ENCODE measurements at regions not wholly inside any gene's neighbourhood (a gene's known extent, or its start where the extent isn't known, plus 50 kb on each side); places are given as distances from the start of the nearest gene placed in this dataset.

DNA sequence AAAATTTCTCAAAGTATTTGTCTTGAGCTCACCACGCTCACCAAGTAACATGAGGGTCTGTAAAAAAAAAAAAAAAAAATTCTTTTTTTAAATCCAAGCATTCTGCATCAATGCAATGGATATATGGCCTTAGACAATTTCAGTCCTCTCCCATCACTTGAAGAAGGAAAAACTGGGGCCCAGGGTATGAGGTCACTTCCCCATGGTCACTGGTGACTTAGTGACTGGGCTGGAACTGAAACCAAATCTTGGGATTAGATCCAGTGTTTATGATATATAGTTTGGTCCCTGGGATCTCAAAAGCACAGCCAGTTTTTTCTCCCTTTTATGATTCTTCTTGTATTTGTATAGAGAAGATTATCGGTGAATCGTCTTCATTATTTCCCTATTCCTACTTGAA lies 477.9 kb upstream of the TNP1 start:
- Histone ChIP-seq H3K9me3 (ENCODE audit: insufficient read depth, low read length, severe bottlenecking) (no peaks in the 10 kb centered on the region), H3K27me3 (ENCODE audit: insufficient read depth, low read length, poor library complexity) (peaks cover 21% of the 10 kb centered on the region), H3K79me2 (ENCODE audit: insufficient read depth, low read length) (no peaks in the 10 kb centered on the region), H3K9ac (ENCODE audit: low read depth, low read length) (no peak overlapping the region), H3K4me3 (ENCODE audit: low read depth in 1 of 2, low read length in 2 of 2) (no peak overlapping the region), H4K20me1 (ENCODE audit: insufficient read depth, low read length) (no peaks in the 10 kb centered on the region), H3K27ac (ENCODE audit: low read length) (no peak overlapping the region), H3K36me3 (ENCODE audit: insufficient read depth, low read length) (no peaks in the 10 kb centered on the region), H2AFZ (ENCODE audit: low read depth, low read length) (no peak overlapping the region), H3K4me2 (ENCODE audit: insufficient read depth, low read length) (no peak overlapping the region), H3K4me1 (ENCODE audit: insufficient read depth, low read length) (no peaks in the 10 kb centered on the region)
- DNase-seq (no peak), ATAC-seq (ENCODE audit: insufficient read depth, low read depth) (no peak)
- TF ChIP-seq, protein P1, sequence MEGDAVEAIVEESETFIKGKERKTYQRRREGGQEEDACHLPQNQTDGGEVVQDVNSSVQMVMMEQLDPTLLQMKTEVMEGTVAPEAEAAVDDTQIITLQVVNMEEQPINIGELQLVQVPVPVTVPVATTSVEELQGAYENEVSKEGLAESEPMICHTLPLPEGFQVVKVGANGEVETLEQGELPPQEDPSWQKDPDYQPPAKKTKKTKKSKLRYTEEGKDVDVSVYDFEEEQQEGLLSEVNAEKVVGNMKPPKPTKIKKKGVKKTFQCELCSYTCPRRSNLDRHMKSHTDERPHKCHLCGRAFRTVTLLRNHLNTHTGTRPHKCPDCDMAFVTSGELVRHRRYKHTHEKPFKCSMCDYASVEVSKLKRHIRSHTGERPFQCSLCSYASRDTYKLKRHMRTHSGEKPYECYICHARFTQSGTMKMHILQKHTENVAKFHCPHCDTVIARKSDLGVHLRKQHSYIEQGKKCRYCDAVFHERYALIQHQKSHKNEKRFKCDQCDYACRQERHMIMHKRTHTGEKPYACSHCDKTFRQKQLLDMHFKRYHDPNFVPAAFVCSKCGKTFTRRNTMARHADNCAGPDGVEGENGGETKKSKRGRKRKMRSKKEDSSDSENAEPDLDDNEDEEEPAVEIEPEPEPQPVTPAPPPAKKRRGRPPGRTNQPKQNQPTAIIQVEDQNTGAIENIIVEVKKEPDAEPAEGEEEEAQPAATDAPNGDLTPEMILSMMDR (IDR thresholded peaks at IDR 0.05; ENCODE audit: borderline replicate concordance, extremely low read depth, low read length, poor library complexity, severe bottlenecking), result no peak
- no peak for TF ChIP-seq EZH2 (IDR thresholded peaks at IDR 0.05; ENCODE audit: borderline replicate concordance, low read depth, low read length, severe bottlenecking)

DNA sequence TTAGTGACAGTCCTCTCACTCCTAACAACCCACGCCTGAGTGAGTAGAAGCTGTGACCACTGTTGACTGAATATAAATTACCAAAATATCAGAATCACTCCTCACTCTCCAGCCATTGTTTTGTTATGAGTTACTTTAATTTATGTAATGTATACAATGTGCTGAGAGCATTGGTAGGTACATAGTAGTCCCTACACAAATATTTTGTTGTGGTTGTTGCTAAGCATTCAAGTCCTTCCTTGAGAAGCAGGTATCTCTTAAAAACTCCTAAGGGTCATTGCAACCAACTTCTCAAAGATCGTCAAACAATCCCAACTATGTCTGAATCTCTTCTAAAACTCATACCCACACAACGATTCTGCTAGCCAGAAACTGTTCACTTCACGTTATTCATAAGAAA lies 476.8 kb upstream of the TNP1 start:
- H3K9ac ChIP-seq (ENCODE audit: low read depth, low read length), result no peak overlapping the region
- no peaks in the 10 kb centered on the region for H4K20me1 ChIP-seq (ENCODE audit: insufficient read depth, low read length)
- no peaks in the 10 kb centered on the region for H3K4me1 ChIP-seq (ENCODE audit: insufficient read depth, low read length)
- ATAC-seq (ENCODE audit: insufficient read depth, low read depth) (no peak), DNase-seq (no peak)
- H3K4me3 ChIP-seq (ENCODE audit: low read depth in 1 of 2, low read length in 2 of 2), result no peak overlapping the region
- H3K36me3 ChIP-seq (ENCODE audit: insufficient read depth, low read length), result no peaks in the 10 kb centered on the region
- TF ChIP-seq EZH2 (IDR thresholded peaks at IDR 0.05; ENCODE audit: borderline replicate concordance, low read depth, low read length, severe bottlenecking), result no peak
- TF ChIP-seq, protein P1 (IDR thresholded peaks at IDR 0.05; ENCODE audit: borderline replicate concordance, extremely low read depth, low read length, poor library complexity, severe bottlenecking), result no peak
- H3K4me2 ChIP-seq (ENCODE audit: insufficient read depth, low read length), result no peak overlapping the region
- H3K9me3 ChIP-seq (ENCODE audit: insufficient read depth, low read length, severe bottlenecking), result no peaks in the 10 kb centered on the region
- no peak overlapping the region for H3K27ac ChIP-seq (ENCODE audit: low read length)
- no peaks in the 10 kb centered on the region for H3K79me2 ChIP-seq (ENCODE audit: insufficient read depth, low read length)
- no peak overlapping the region for H2AFZ ChIP-seq (ENCODE audit: low read depth, low read length)
- H3K27me3 ChIP-seq (ENCODE audit: insufficient read depth, low read length, poor library complexity), result peaks cover 21% of the 10 kb centered on the region

DNA sequence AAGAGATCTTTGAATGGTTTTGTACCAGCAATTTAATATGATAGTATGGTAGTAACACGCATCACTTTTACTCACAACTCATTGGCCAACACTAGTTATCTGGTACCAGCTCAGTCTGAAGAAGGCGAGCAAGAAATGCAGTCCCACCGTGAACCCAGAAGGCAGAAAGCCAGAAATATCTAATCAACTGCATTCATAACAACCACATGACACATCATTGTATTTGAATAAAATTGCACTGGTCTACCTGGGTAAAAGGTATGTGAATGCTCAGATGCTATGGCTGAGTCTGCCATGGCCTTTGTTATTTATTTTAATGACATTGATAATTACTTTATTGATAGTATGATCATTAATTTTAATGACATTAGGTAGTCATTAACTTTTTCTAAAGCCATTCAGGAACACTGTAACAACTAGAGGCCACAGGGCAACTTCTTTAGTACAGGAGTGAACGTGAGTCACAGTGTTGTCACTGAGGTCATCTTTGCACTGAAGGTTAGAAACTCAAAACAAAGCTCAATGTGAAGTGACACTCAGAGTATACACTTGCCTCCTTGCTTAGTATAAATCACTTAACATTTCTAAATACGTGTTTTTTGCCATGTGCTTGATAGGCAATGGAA lies 475.6 kb upstream of the TNP1 start:
- H3K9me3 ChIP-seq (ENCODE audit: insufficient read depth, low read length, severe bottlenecking), result no peaks in the 10 kb centered on the region
- H3K79me2 ChIP-seq (ENCODE audit: insufficient read depth, low read length), result no peaks in the 10 kb centered on the region
- DNase-seq, result no peak
- H2AFZ ChIP-seq (ENCODE audit: low read depth, low read length), result no peak overlapping the region
- no peak overlapping the region for H3K27ac ChIP-seq (ENCODE audit: low read length)
- no peaks in the 10 kb centered on the region for H3K36me3 ChIP-seq (ENCODE audit: insufficient read depth, low read length)
- H3K9ac ChIP-seq (ENCODE audit: low read depth, low read length), result no peak overlapping the region
- no peaks in the 10 kb centered on the region for H3K4me1 ChIP-seq (ENCODE audit: insufficient read depth, low read length)
- TF ChIP-seq EZH2 (IDR thresholded peaks at IDR 0.05; ENCODE audit: borderline replicate concordance, low read depth, low read length, severe bottlenecking), result no peak
- TF ChIP-seq, protein P1 (IDR thresholded peaks at IDR 0.05; ENCODE audit: borderline replicate concordance, extremely low read depth, low read length, poor library complexity, severe bottlenecking), result no peak
- no peak overlapping the region for H3K4me3 ChIP-seq (ENCODE audit: low read depth in 1 of 2, low read length in 2 of 2)
- peaks cover 16% of the 10 kb centered on the region for H3K27me3 ChIP-seq (ENCODE audit: insufficient read depth, low read length, poor library complexity)
- ATAC-seq (ENCODE audit: insufficient read depth, low read depth), result no peak
- no peak overlapping the region for H3K4me2 ChIP-seq (ENCODE audit: insufficient read depth, low read length)
- no peaks in the 10 kb centered on the region for H4K20me1 ChIP-seq (ENCODE audit: insufficient read depth, low read length)
